ACC112 (cell line): ENCODE measurements at regions not wholly inside any gene's neighbourhood (a gene's known extent, or its start where the extent isn't known, plus 50 kb on each side); places are given as distances from the start of the nearest gene placed in this dataset.

Experiments
- H2AFZ ChIP-seq: fragments of 200-600 bp; sonication (generic); one replicate; pipeline ENCODE4 v1.6.0; 2017; ENCODE audit warnings: antibody characterized with exemption, low read length; ENCODE audit not compliant: unreplicated experiment
- H3K27ac ChIP-seq: fragments of 200-600 bp; sonication (generic); 2 replicates; pipeline ENCODE4 v1.5.1; 2014; ENCODE audit warnings: low read depth, mild to moderate bottlenecking, antibody characterized with exemption, low read length, moderate library complexity
- H3K27me3 ChIP-seq: fragments of 200-600 bp; sonication (generic); 2 replicates; pipeline ENCODE4 v1.6.1; 2014; ENCODE audit warnings: mild to moderate bottlenecking, antibody characterized with exemption, low read length, moderate library complexity, mixed read lengths; ENCODE audit not compliant: insufficient read depth
- H3K36me3 ChIP-seq: fragments of 200-600 bp; sonication (generic); 2 replicates; pipeline ENCODE4 v1.6.1; 2016; ENCODE audit warnings: mild to moderate bottlenecking, antibody characterized with exemption, low read length, moderate library complexity, mixed read lengths; ENCODE audit not compliant: insufficient read depth
- H3K4me1 ChIP-seq: fragments of 200-600 bp; sonication (generic); one replicate; pipeline ENCODE4 v1.6.1; 2016; ENCODE audit warnings: low read length, mixed read lengths; ENCODE audit not compliant: insufficient read depth, unreplicated experiment, control insufficient read depth
- H3K4me3 ChIP-seq: fragments of 200-600 bp; sonication (generic); 2 replicates; pipeline ENCODE4 v1.5.1; 2014; ENCODE audit warnings: mild to moderate bottlenecking, low read depth, low read length
- H3K79me2 ChIP-seq: fragments of 200-600 bp; sonication (generic); one replicate; pipeline ENCODE4 v1.6.0; 2016; ENCODE audit warnings: low read length; ENCODE audit not compliant: control insufficient read depth, unreplicated experiment, insufficient read depth

- Histone ChIP-seq H3K79me2 (no peaks in the 10 kb centered on the region), H3K36me3 (no peaks in the 10 kb centered on the region), H3K4me1 (no peaks in the 10 kb centered on the region), H3K27ac (no peak overlapping the region), H3K27me3 (no peaks in the 10 kb centered on the region), H3K4me3 (no peak overlapping the region), H2AFZ (no peak overlapping the region)
Observed at GRCh38 chr14:26021759-26022158, 576.1 kb downstream of the NOVA1 start.

- H3K36me3 ChIP-seq: no peaks in the 10 kb centered on the region
- no peaks in the 10 kb centered on the region for H3K27me3 ChIP-seq
- H2AFZ ChIP-seq: no peak overlapping the region
- no peaks in the 10 kb centered on the region for H3K79me2 ChIP-seq
- H3K4me3 ChIP-seq: no peak overlapping the region
- no peak overlapping the region for H3K27ac ChIP-seq
- H3K4me1 ChIP-seq: no peaks in the 10 kb centered on the region
Observed at GRCh38 chr14:26017270-26017669, 580.6 kb downstream of the NOVA1 start.

DNA sequence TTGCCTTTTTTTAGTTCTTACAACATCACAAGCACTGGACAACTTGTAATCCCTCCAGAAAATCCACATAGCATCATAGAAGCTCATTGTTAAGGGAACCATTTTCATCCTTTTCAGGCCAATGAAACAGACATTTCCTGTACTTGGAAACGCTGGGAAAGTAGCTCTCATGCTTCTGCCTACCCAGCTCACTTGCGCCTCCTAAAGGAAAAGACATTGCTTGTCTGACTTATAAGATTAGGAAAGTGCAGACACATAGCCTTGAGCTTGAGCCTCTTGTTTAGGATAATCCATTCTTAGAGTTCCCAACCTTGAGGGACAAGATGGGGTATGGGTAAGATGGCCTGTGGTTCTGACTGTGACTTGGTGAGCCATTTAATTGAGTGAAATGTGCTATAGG is 589.5 kb downstream of the NOVA1 start:
- no peak overlapping the region for H3K27ac ChIP-seq
- no peaks in the 10 kb centered on the region for H3K4me1 ChIP-seq
- H3K27me3 ChIP-seq: no peaks in the 10 kb centered on the region
- no peaks in the 10 kb centered on the region for H3K36me3 ChIP-seq
- no peak overlapping the region for H3K4me3 ChIP-seq
- H2AFZ ChIP-seq: no peak overlapping the region
- no peaks in the 10 kb centered on the region for H3K79me2 ChIP-seq

GRCh38 chr14:26004342-26004741 is 593.5 kb downstream of the NOVA1 start:
- H2AFZ ChIP-seq: no peak overlapping the region
- H3K4me3 ChIP-seq: no peak overlapping the region
- H3K4me1 ChIP-seq: no peaks in the 10 kb centered on the region
- H3K79me2 ChIP-seq: no peaks in the 10 kb centered on the region
- H3K27ac ChIP-seq: no peak overlapping the region
- no peaks in the 10 kb centered on the region for H3K36me3 ChIP-seq
- H3K27me3 ChIP-seq: no peaks in the 10 kb centered on the region

DNA sequence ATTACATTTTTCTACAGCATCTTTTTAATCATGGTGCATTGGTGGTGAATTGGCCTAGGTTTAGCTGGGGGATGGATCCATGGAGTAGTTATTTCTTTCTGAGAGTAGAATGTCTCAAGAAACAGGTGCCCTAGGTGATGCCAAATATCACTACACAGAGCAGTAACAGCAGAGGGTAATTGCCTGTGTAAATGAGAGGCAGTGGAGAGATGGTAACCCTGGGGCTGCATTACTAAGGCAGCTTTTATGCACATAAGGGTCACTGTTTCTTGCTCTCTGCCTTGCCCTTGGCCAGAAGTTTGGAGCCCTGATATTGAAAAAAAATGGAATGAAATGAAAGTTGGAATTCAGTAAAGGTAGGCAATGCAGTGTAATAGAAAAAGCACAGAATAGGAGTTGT is 604.0 kb downstream of the NOVA1 start:
- Histone ChIP-seq H3K79me2 (no peaks in the 10 kb centered on the region), H2AFZ (no peak overlapping the region), H3K4me1 (no peaks in the 10 kb centered on the region), H3K27me3 (no peaks in the 10 kb centered on the region), H3K36me3 (no peaks in the 10 kb centered on the region), H3K4me3 (no peak overlapping the region), H3K27ac (no peak overlapping the region)

- no peaks in the 10 kb centered on the region for H3K79me2 ChIP-seq
Observed at GRCh38 chr14:25988536-25988935, 609.3 kb downstream of the NOVA1 start.

GRCh38 chr14:25955772-25956171 is 642.1 kb downstream of the NOVA1 start:
- Histone ChIP-seq H2AFZ (no peak overlapping the region), H3K79me2 (no peaks in the 10 kb centered on the region), H3K4me3 (no peak overlapping the region), H3K27me3 (no peaks in the 10 kb centered on the region), H3K36me3 (no peaks in the 10 kb centered on the region), H3K4me1 (no peaks in the 10 kb centered on the region), H3K27ac (no peak overlapping the region)

More at GRCh38 chr14:25988536-25988935, 609.3 kb downstream of the NOVA1 start:
- Histone ChIP-seq H3K4me3 (no peak overlapping the region), H3K27ac (no peak overlapping the region), H2AFZ (no peak overlapping the region), H3K27me3 (no peaks in the 10 kb centered on the region), H3K4me1 (no peaks in the 10 kb centered on the region), H3K36me3 (no peaks in the 10 kb centered on the region)

- Histone ChIP-seq H3K4me1 (no peaks in the 10 kb centered on the region), H3K36me3 (no peaks in the 10 kb centered on the region), H3K79me2 (no peaks in the 10 kb centered on the region), H3K27ac (no peak overlapping the region), H2AFZ (no peak overlapping the region), H3K4me3 (no peak overlapping the region), H3K27me3 (no peaks in the 10 kb centered on the region)
Observed at GRCh38 chr14:25953532-25954139, 644.2 kb downstream of the NOVA1 start.

- no peaks in the 10 kb centered on the region for H3K79me2 ChIP-seq
- no peak overlapping the region for H3K27ac ChIP-seq
- no peak overlapping the region for H3K4me3 ChIP-seq
Observed at GRCh38 chr14:25945746-25946145, 652.1 kb downstream of the NOVA1 start.

DNA sequence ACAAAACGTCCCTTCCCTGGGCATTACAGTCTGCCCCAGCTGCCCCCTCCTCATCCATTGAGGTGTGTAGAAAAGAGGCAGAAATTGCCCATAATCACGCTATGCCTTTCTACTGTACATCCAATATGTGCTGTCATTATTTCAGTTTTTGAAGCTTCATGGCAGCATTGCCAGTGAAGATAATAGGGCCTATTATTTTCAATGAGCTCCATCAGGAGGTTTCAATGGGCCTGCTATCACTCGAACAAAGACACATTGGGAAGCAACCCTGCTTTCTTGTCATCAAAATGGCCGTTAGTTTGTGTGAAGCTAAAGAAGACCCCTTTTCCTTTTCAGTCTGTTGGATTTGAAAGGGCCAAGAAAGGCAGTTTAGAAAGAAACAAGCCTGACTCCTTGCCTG is 653.8 kb downstream of the NOVA1 start:
- Histone ChIP-seq H3K27me3 (no peaks in the 10 kb centered on the region), H3K4me3 (no peak overlapping the region), H3K27ac (no peak overlapping the region), H3K36me3 (no peaks in the 10 kb centered on the region), H3K79me2 (no peaks in the 10 kb centered on the region), H2AFZ (no peak overlapping the region), H3K4me1 (no peaks in the 10 kb centered on the region)

More at GRCh38 chr14:25945746-25946145, 652.1 kb downstream of the NOVA1 start:
- H3K27me3 ChIP-seq: no peaks in the 10 kb centered on the region
- no peaks in the 10 kb centered on the region for H3K4me1 ChIP-seq
- no peak overlapping the region for H2AFZ ChIP-seq
- no peaks in the 10 kb centered on the region for H3K36me3 ChIP-seq

DNA sequence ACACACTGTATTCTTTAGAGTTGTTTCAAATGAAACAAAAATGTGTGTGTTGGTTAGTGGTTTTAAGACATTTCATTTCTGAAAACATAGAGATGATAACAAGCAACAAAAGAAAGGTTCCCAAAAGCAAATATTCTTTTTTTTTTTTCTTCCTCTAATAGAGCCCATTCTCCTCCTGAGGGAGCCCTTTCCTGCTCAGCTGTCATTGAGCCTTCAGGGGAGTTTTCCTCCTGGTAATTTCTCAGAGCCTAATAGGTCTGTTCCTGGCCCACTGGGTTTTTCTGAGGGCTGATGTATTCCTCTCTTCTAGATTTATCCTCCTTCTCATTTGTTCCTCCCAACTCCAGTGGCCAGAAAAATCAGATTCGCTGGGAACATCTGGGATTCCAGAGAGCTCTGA is 654.5 kb downstream of the NOVA1 start:
- no peak overlapping the region for H3K27ac ChIP-seq
- H3K36me3 ChIP-seq: no peaks in the 10 kb centered on the region
- H2AFZ ChIP-seq: no peak overlapping the region

More for the DNA sequence above, 654.5 kb downstream of the NOVA1 start:
- Histone ChIP-seq H3K4me3 (no peak overlapping the region), H3K4me1 (no peaks in the 10 kb centered on the region), H3K79me2 (no peaks in the 10 kb centered on the region), H3K27me3 (no peaks in the 10 kb centered on the region)
